D341Med (cell line): ENCODE measurements at regions not wholly inside any gene's neighbourhood (a gene's known extent, or its start where the extent isn't known, plus 50 kb on each side); places are given as distances from the start of the nearest gene placed in this dataset.
"Not testable (repeated sequence)": the region's sequence is repeated elsewhere in the genome, so short reads cannot be mapped to it uniquely, and the experiment has no call there.

Source experiments
- DNase-seq: peaks from one replicate; pipeline ENCODE4 v3.0.0; 2012; ENCODE audit warnings: low spot score

DNA sequence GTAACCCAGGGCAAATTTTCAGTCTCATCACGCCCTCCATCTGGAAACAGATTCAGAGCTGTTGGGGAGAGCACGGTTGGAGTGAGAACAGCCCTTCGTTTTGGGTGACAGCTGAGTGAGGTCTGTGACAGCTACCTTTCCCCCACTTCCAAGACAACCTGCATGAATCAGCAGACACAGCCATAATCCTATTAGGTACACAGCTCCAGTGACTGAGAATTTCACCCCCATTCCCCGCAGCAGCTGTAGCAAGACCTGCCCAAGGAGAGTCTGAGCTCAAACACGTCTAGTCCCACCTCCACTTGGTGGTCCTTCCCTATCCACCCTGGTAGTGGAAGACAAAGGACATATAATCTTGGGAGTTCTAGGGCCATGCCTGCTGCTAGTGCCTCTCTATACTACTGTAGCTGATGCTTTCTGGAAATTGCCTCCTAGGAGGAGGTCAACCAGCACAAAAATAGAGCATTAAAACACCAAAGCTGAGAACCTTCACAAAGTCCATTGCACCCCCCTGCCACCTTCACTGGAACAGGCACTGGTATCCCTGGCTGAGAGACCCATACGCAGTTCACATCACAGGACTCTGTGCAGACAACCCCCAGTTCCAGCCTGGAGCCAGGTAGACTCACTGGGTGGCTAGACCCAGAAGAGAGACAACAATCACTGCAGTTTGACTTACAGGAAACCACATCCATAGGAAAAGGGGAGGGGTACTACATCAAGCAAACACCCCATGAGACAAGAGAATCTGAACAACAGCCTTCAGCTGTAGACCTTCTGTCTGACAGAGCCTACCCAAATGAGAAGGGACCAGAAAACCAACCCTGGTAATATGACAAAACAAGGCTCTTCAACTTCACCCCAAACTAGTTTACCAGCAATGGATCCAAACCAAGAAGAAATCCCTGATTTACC is 448.6 kb upstream of the CBLB start:
- DNase-seq: peak; percentile 23

DNA sequence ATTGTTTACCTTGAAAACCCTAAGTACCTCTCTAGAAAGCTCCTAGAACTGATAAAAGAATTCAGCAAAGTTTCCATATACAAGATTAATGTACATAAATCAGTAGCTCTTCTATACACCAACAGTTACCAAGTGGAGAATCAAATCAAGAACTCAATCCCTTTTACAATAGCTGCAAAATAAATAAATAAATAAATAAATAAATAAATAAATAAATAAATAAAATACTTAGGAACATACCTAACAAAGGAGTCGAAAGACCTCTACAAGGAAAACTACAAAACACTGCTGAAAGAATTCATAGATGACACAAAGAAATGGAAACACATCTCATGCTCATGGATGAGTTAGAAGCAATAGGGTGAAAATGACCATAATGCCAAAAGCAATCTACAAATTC is 452.6 kb upstream of the CBLB start:
- not testable (repeated sequence) for DNase-seq

DNA sequence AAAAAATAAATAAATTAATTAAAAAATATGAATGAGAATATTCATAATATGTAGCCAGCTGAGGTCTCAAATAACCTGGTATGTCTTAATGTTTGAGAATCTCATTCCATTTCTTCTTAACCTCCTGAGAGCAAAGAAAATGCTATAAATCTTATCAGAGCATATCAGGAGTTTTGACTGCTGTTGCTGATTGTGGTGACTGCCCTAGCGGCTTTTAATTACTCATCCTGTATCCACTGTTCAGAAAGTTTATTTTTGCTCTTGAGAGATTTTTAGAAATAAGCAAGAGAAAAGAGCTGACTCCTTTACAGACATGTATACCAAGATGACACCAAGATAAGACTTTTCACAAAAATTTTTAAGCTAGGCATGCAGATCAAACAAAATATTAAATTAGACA is 454.8 kb upstream of the CBLB start:
- DNase-seq: no peak

DNA sequence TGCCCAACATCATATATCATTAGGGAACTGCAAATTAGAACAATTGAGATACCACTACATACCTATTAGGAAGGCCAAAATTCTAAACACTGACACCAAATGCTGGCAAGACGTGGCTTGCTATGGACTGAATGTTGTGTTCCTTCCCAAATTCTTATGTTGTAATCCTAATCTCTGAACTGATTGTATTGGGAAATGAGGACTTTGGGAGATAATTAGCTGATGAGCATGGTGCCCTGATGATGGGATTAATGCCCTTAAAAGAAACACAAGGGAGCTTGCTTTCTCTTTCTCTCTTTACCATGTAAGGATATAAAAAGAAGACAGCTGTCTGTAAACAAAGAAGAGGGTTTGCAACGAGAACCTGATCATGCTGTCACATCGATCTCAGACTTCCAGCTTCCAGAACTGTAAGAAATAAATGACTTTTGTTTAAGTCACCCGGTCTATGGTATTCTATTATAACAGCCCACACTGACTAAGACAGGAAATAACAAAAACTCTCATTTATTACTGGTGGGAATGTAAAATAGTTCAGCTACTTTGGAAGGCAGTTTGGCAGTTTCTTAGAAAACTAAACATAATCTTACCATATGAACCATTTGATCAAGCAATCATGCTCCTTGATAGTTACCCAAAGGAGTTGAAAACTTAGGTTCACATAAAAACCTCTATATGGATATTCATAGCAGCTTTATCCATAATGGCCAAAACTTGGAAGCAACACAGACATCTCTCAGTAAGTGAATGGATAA is 458.3 kb upstream of the CBLB start:
- DNase-seq: no peak

DNA sequence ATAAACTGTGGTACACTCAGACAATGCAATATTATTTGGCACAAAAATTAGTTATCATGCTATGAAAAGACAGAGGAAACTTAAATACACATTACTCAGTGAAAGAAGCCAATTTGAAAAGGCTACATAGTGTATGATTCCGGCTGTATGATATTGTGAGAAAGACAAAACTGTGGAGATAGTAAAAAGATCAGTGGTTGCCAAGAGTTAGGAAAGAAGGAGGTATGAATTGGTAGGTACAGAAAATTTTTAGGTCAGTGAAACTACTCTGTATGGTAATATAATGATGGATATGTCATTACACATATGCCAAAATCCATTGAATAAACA is 458.8 kb upstream of the CBLB start:
- DNase-seq: no peak

DNA sequence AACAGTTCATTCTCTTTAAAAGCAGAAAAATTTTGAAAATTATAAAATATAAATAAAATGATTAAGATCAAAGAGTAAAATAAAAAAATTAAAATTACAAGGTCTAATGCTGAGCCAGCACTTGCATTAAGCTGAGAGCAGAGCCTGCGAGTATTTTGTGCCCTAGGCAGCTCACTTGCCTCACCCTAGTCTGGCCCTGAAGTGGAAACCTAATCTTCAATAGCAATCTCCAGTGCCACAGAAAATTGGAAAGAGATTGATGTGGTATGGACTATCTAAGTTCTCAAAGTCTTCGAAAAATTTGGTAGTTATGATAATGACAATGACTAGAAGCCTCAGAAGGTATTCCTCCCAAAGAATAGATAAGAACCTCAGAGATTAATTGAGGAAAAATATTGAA is 459.4 kb upstream of the CBLB start:
- DNase-seq: no peak

DNA sequence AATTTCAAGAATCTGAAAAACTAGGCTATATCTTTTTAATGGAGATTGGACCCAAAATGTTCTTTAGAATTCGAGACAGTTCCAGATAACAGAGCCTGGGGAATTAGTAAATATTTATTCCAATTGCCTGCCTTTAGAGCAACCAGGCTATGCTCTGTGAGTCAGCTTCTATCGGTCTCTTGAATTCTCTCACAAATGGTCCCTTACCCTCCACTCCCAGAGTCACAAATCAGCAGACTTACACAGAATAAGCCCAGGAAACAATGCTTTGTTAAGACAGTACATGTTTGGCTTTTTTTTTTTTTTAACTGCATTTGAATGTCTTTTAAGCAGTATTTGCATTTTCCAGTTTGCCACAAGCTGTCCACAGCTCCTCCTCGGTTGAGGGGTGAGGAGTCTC is 460.7 kb upstream of the CBLB start:
- DNase-seq: no peak

DNA sequence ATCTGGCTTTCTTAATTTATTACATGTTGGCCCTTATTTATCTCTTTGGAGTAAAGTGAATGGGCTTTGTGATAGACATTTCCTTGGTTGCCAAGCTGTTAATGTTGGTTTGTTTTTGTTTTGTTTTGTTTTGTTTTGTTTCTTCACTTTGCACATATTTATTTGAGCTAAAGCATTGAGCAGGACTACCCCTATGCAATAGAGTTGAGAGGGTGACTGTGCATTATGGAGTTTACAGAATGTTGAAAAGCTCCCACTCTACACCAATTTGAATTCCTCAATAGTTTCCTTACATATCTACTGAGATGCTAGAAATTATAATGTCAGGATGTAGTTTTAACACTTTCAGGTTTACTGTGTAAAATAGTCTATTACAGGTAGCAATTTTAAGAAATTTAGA is 462.8 kb upstream of the CBLB start:
- no peak for DNase-seq

DNA sequence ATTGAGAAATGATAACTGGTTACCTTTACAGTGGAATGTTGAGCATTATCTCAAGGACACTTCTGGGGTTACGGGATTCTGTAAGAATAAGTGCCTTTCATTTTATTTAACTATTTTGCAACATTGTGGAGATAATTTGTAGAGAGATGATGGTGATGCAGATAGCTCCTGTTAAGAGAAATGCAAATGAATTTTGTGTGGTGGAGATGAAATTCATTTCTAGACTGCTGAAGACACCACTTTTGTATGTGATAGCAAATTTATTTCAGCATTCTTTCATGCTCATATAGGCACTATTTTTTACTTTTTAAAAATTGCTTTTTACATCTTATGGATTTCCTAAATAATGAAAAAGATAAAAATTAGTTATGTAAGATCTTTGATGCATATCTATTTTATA is 463.3 kb upstream of the CBLB start:
- no peak for DNase-seq

DNA sequence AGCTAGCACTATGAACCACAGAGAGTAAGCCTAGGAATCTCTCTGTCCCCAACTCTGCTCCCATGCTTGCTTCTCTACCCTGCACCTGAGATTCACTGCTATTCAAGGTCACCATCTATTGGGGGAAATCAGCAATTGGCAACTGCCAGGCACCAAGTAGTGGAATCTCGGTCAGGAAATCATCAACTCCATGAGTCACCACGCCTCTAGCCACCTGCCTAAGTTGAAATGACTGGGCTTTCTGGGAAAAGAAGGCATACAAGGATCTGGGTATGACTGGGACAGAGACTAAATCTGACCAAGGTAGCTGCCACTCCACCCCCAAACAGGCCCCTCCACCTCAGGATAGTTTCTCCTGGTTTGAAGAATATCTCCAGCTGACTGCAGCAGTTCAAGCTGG is 464.1 kb upstream of the CBLB start:
- no peak for DNase-seq

DNA sequence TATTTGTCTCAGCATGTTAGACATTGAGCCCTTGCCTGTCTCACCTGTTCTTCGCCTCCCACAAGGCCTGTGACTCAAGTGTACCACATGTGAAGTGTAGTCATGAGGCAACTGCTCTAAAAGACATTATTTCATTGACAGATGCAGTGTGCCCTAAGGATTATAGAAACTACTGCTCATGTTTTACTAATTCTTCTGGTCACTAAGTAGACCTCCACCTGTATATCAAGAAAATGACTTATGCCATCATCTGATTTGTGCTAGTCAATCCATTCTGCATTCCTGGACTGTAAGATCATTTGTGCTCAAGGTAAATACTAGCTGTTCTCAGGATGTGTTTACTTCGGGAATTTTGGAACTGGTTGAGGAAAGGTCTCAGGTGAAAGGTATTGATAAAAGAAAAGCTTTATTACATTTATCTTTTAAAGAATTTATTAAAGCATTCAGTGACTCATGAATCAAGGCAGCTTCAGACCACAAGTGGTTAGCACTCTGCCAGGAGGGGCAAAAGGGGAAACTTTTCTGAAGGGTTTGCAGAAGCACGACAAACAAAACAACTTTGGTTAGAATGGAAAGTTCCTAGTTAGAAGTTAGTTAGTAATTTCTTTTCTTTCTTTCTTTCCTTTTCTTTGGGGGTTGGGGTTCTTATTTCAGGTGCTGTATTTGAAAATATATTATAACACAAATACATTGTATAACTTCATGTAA is 465.3 kb upstream of the CBLB start:
- DNase-seq: no peak

DNA sequence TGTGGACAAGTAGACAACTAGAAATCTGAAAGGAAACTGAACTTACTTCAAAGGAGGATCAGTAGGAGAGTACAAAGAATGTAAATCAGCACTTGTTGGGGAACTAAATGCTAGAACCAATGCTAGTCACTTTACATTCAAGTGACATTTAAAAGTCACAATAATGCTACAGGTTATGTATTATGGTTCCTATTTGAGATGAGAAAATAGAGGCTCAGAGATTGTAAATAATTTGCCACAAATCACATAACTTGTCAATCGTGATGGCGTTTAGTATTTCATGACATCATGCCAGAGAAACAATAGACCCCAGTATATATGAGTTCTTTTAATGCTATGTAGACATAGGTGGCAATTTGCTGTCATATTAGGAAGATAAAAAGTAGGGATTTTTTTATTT is 467.8 kb upstream of the CBLB start:
- DNase-seq: no peak

DNA sequence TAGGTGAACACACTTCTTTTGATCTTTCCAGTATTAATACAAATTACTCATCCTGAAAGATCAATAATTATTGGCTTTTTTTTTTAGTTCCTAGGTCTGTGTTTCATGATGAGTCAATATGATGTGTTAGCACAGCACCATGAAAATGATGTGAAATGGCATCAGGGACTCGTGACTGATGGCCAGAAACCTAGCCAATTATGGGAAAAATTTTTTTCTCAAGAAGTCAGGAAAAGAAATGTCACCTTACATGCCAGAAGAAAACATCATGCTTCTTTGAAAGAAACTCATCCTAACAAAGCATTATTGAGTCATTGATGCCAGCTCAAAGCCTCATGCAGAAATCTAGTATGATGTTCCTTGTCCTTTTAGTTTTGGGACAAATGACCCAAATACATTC is 468.3 kb upstream of the CBLB start:
- no peak for DNase-seq

DNA sequence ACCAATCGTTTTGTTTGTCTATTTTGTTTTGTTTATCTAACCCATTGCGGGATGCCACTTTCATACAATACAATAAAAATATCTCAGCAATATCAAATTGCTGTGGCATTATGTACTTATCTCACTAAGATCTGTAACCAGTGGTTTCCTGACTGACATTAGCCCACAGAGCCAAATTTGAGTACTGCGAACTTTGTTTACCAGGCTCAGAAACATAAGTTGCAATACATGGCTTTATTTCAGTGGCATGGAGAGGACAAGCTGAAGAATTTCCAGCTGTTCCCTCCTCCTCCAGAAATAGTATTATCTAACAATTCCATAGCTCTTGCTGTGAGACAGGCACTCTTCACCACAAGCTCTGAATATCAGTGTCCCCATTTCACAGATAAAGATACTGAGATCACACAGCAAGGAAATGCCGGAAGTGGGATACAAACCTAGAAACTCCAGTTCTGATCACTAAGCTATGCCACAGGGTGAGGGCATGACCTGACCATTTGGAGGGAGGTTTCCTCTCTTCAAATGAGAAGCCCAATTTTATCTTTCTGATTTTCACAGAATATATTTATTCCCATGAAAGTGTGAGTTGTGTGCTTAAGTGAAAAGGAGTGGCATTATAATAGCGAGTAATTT is 469.9 kb upstream of the CBLB start:
- no peak for DNase-seq

DNA sequence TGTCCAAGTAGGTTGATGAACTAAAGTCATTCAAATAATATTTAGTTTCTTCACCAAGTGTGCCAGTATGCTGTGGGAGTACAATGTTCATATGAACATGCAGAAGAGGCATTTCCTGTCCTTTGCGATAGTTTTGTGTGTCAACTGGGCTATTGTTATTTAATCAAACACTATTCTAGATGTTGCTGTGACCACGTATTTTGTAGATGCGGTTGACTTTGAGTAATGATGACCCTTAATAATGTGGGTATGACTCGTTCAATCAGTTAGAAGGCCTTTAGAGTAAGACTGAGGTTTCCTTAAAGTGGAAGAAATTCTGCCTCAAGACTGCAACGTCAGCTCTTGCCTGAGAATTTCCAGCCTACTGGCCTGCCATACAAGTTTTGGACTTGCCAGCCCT is 470.7 kb upstream of the CBLB start:
- DNase-seq: no peak

DNA sequence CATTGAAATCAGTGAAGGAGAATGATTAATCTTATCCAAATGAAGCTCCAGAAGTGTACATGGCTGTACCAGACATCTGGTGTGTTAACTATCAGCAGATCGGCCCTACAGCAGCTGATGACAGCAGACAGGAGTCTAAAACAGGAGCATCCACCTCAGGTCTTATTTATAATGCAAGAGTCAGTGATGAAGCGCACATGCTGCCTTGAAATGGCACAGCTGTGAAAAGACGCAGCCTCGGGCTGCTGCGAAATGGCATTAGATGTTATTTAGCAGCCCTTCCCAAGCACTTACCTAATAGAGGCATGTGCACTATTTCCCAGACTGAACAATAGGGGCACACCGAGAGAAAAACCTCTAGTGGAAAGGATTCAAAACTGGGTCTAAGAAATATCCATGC is 472.3 kb upstream of the CBLB start:
- peak; percentile 65 for DNase-seq

DNA sequence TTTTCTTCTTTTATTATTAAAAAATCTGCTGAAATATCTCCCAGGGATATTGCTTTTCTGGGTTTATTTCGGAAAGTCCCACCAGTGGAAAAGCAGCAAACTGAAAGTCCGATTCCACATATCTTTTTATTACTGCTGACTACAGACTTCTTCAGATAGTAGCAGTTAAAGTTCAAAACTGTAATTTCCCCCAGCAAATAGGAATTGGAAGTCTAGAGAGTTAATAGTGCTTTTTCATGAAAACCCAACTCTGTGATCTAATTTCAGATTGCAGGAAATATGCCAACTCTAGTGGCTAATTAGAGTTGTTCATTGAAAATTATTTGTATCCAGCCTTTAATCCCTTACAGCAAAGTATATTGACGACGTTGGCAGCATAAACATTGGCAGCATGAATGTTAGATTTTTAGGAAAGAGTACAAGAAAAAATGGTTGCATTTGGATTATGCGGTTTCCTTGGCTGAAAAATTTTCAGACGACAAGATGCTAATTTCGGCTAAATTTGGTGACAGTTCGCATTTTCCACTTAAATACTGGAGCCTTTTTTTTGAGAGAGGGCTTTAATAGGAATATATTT is 472.9 kb upstream of the CBLB start:
- DNase-seq: no peak

DNA sequence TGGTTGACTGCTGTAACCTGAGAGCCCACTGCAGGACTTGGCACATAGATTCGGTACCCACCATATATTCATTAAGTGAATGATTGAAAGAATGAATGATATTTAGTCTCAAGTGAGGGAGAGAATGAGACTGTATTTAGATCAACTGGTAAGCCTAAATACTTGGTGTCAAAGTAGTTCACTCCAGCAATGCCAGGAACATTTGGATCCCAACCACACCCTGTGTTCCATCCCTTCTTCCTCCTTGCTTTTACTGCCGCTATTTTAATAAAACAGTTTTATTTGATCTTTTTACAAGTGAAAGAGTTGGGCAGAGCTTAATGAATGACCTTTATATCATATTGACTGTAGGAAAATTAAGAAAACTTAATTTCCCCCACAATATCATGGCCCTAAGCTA is 473.6 kb upstream of the CBLB start:
- no peak for DNase-seq

DNA sequence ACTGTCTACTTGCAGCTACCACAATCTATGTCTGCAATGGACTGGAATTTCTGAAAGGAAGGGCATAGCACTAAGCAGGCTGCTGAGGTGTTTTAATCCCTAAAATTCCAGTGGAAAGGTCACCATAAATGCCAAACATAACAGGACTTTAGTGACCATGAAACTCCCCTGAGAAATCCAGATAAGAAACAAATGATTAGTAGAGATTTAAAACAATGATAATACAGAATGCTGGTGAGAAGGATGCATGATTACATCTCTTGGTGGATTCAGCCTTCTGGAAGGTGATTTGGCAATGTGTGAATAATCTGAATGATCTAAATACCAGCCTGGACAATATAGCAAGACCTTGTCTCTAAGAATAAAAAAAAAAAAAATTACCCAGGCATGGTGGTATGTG is 475.0 kb upstream of the CBLB start:
- no peak for DNase-seq

DNA sequence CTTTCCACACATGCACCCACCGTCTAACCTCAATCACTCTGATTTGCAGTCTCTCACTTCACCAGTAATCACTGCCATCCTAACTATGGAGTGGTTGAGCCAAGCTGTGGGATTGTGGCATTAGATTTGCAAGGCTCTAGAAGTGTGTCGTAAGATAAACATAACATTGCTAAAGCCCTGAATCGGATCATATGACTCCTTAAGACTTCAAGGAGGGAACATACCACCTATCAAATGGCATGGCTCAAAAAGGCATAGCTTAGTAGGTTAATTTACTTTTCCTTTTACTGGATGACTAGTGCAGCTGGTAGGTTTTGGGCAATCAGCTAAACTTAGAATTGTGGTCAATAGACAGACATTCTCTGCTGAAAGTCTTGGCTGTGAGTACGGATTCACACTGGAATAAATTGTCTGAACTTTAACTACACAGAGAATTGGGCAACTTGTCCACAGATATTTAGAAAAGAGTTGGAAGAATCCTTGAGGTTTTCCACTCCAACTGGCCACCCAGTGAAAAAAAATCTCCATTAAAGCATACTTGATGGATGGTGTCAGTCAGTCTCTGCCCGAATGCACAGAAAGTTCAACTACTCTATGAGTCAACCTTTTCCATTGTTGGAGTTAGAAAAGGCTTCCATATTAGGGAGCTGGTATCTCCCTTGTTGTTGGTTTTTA is 476.7 kb upstream of the CBLB start:
- no peak for DNase-seq

DNA sequence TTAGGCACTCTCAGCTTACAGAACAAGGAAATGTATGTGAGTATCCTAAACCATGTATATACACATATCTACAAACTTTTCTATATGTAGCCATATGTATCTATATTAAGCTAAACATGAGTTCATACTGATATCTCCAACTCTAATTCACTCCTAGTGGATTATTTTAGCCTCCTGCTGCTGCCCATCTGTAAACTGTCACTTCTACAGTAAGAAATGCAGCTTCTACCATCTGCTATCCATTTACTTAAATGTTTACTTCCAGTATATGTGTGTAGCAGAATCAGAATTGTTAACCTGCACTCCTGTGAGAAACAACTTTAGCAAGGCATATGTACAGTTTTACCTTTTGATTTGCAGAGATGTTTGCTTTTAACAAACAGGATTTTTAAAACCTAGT is 478.5 kb upstream of the CBLB start:
- DNase-seq: no peak
